Body of pancreas (tissue), 4 donors: ENCODE measurements at regions not wholly inside any gene's neighbourhood (a gene's known extent, or its start where the extent isn't known, plus 50 kb on each side); places are given as distances from the start of the nearest gene placed in this dataset.
A peak's percentile ranks its signal among the peaks of the same experiment; 100 is the strongest.

Experiments used
- ATAC-seq: fragments of 150-250 bp; one replicate; pipeline ENCODE4 v1.9.1; 2016
- DNase-seq, 4 donors: peaks; one replicate each; pipeline ENCODE4 v3.0.0-alpha.2; 2019
- H3K27ac ChIP-seq, 4 donors: fragments of 200-600 bp; sonication (generic); 1 replicate in 3 of 4; 2 replicates in 1 of 4; pipeline versions ENCODE4 v1.5.1 to v1.6.1; 2016 to 2019; ENCODE audit warnings: mild to moderate bottlenecking in 1 of 4, mixed read lengths in 1 of 4, moderate library complexity in 1 of 4
- H3K27me3 ChIP-seq, 2 donors: fragments of 200-600 bp; sonication (generic); one replicate each; pipeline ENCODE4 v1.6.0; 2016; ENCODE audit warnings: mild to moderate bottlenecking in 1 of 2
- H3K36me3 ChIP-seq, 2 donors: fragments of 200-600 bp; sonication (generic); replicated peaks in 1 of 2; 2 replicates each; pipeline ENCODE4 v1.5.1; 2016; ENCODE audit warnings: low read depth in 2 of 2; ENCODE audit not compliant: insufficient read depth in 1 of 2
- H3K4me1 ChIP-seq: fragments of 200-600 bp; sonication (generic); one replicate; pipeline ENCODE4 v1.6.0; 2016
- H3K4me3 ChIP-seq, 2 donors: fragments of 200-600 bp; sonication (generic); 1 replicate in 1 of 2; 2 replicates in 1 of 2; pipeline ENCODE4 v1.5.1; 2016 to 2019
- H3K9me3 ChIP-seq, 3 donors: fragments of 200-600 bp; sonication (generic); 1 replicate in 2 of 3; 2 replicates in 1 of 3; pipeline ENCODE4 v1.5.1; 2016
- CTCF ChIP-seq, 7 experiments: fragments of 450-650 bp in 4 of 7; fragments of 200-600 bp in 3 of 7; sonication (generic) in 3 of 7; IDR thresholded peaks; one replicate each; pipeline ENCODE4 v1.5.1; 2016 to 2019; ENCODE audit warnings: antibody characterized with exemption in 7 of 7
- POLR2A ChIP-seq, 3 donors: fragments of 450-650 bp; IDR thresholded peaks; one replicate each; pipeline ENCODE4 v1.6.1; 2016; ENCODE audit warnings: antibody characterized with exemption in 3 of 3, mild to moderate bottlenecking in 2 of 3
- WGBS, 2 donors: methylation state at CpG; one replicate each; pipeline ENCODE4 v1.1.5; 2017; 5-methylcytosine and 5-hydroxymethylcytosine counted together
- intact Hi-C: fragments of 100-400 bp; cut with DNase I; formaldehyde crosslinking; loops from one replicate; pipeline ENCODE4 v1.15.1; 2023

- H3K36me3 ChIP-seq, result no peaks in the 10 kb centered on the region
- peak in 1 of 4 donors; percentile 10 for DNase-seq
- H3K27ac ChIP-seq, result no peak overlapping the region
- ATAC-seq, result no peak
- no peaks in the 10 kb centered on the region for H3K9me3 ChIP-seq
- intact Hi-C loops, result no loop called here
- H3K4me1 ChIP-seq, result no peaks in the 10 kb centered on the region
- no peaks in the 10 kb centered on the region for H3K27me3 ChIP-seq
- no peak for TF ChIP-seq POLR2A (IDR thresholded peaks at IDR 0.05)
- no peak for TF ChIP-seq CTCF (IDR thresholded peaks at IDR 0.05)
- no peak overlapping the region for H3K4me3 ChIP-seq
- 83 to 84% methylated on average over 3 to 4 of the region's 4 CpGs for WGBS, 2 donors
Measured at GRCh38 chr20:18943542-18943941, 130.0 kb downstream of the SCP2D1 start.

DNA sequence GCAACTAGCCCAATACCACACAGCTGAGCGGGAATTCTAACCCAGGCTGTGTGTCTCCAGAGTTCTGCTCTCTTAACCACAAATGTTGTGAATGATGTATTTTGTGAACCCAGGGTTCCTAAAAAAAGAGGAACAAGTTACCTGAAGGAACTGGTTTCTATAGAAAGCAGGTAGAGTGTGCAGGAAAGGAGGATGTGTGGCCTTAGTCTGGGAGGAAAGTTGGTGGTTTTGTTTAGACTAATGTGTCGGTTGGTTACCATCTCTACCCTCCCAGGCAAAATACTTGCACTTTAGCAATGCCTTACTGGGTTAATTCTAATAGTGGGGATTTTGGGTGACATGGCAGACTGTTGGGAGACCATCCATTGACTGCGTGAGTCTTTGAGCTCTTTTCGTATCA is 143.3 kb downstream of the SCP2D1 start:
- no peaks in the 10 kb centered on the region for H3K9me3 ChIP-seq
- no peaks in the 10 kb centered on the region for H3K4me1 ChIP-seq
- no peaks in the 10 kb centered on the region for H3K36me3 ChIP-seq
- intact Hi-C loops, result no loop called here
- ATAC-seq (no peak), DNase-seq (no peak)
- WGBS, 2 donors, result 66 to 79% methylated on average over 4 of the region's 4 CpGs
- no peak overlapping the region for H3K4me3 ChIP-seq
- H3K27me3 ChIP-seq, result no peaks in the 10 kb centered on the region
- no peak for TF ChIP-seq CTCF (IDR thresholded peaks at IDR 0.05)
- no peak for TF ChIP-seq POLR2A (IDR thresholded peaks at IDR 0.05)
- H3K27ac ChIP-seq, result no peak overlapping the region

GRCh38 chr20:18957328-18957727 is 143.7 kb downstream of the SCP2D1 start:
- TF ChIP-seq POLR2A (IDR thresholded peaks at IDR 0.05) (no peak), CTCF (IDR thresholded peaks at IDR 0.05) (no peak)
- Histone ChIP-seq H3K27ac (no peak overlapping the region), H3K27me3 (no peaks in the 10 kb centered on the region), H3K9me3 (no peaks in the 10 kb centered on the region), H3K4me1 (no peaks in the 10 kb centered on the region), H3K36me3 (no peaks in the 10 kb centered on the region), H3K4me3 (no peak overlapping the region)
- 51 to 56% methylated on average over 2 of the region's 2 CpGs for WGBS, 2 donors
- DNase-seq, result no peak
- ATAC-seq, result no peak
- intact Hi-C loops, result no loop called here

DNA sequence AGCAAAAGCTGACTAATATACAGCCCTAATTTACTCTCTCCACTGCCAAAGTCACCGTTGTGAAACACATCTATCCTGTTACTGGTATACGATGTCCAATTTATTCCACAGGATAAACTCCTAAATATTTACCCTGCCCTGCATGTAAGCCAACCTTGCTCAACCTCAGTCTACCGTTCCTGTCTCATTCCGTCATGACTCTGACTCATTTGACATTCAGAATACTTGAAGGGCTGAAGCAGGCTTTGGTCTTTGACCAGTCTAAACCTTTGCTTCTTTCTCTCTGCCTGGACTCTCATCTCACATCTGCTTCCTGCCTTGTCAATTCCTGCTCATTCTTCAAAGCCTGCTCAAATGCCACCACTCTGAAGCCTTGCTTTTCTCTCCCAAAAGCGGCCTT is 157.5 kb downstream of the SCP2D1 start:
- H3K9me3 ChIP-seq, result no peaks in the 10 kb centered on the region
- TF ChIP-seq CTCF (IDR thresholded peaks at IDR 0.05) (no peak), POLR2A (IDR thresholded peaks at IDR 0.05) (no peak)
- no peak overlapping the region for H3K4me3 ChIP-seq
- H3K27ac ChIP-seq, result no peak overlapping the region
- no peak for ATAC-seq
- no peaks in the 10 kb centered on the region for H3K36me3 ChIP-seq
- no peak for DNase-seq
- no peaks in the 10 kb centered on the region for H3K27me3 ChIP-seq
- intact Hi-C loops, result no loop called here
- WGBS, 2 donors, result 77 to 90% methylated on average over 5 of the region's 5 CpGs
- H3K4me1 ChIP-seq, result no peaks in the 10 kb centered on the region

DNA sequence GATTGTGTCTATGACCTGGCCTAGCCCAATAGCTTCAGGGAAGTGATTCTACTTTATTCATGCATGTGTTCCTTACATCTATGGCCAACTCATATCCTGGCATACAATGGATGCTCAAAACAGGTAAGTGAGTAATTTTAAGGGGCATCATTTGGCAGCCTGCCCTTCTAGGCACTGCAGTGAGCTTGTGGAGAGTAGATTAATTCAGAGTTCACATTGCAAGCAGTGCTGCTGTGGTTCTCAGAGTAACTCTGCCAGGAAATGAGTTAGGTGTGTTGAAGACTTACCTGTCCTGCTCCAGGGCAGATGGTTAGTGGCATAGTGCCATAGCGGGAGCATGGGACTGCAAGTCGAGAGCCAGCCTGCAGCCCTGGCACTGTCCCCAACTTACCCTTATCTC is 158.0 kb downstream of the SCP2D1 start:
- TF ChIP-seq POLR2A (IDR thresholded peaks at IDR 0.05), result no peak
- no peak for TF ChIP-seq CTCF (IDR thresholded peaks at IDR 0.05)
- DNase-seq (no peak), ATAC-seq (no peak)
- Histone ChIP-seq H3K27me3 (no peaks in the 10 kb centered on the region), H3K27ac (no peak overlapping the region), H3K36me3 (no peaks in the 10 kb centered on the region), H3K4me3 (no peak overlapping the region), H3K9me3 (no peaks in the 10 kb centered on the region), H3K4me1 (no peaks in the 10 kb centered on the region)
- intact Hi-C loops, result no loop called here
- WGBS, 2 donors, result 78 to 100% methylated on average over 1 to 2 of the region's 2 CpGs
